Left lung (tissue), 4 donors: ENCODE measurements at regions not wholly inside any gene's neighbourhood (a gene's known extent, or its start where the extent isn't known, plus 50 kb on each side); places are given as distances from the start of the nearest gene placed in this dataset.

Experiments
- ATAC-seq: fragments of 200-7000 bp; cut with Tn5 transposase; one replicate; pipeline ENCODE4 v1.9.1; 2020; ENCODE audit warnings: moderate library complexity
- DNase-seq, 4 donors: peaks; one replicate each; pipeline ENCODE4 v3.0.0-alpha.2; 2013 to 2020
- H3K27ac ChIP-seq, 2 donors: fragments of 200-600 bp; sonication (generic) in 1 of 2; one replicate each; pipeline versions ENCODE4 v1.5.0 to v1.8.0; 2020 to 2021
- H3K27me3 ChIP-seq, 2 donors: fragments of 200-600 bp; sonication (generic) in 1 of 2; one replicate each; pipeline versions ENCODE4 v1.5.0 to v1.8.0; 2020 to 2021
- H3K36me3 ChIP-seq, 2 donors: fragments of 200-600 bp; sonication (generic) in 1 of 2; one replicate each; pipeline versions ENCODE4 v1.5.0 to v1.8.0; 2020 to 2021
- H3K4me1 ChIP-seq, 2 donors: fragments of 200-600 bp; one replicate each; pipeline ENCODE4 v1.8.0; 2021
- H3K4me3 ChIP-seq, 2 donors: fragments of 200-600 bp; sonication (generic) in 1 of 2; one replicate each; pipeline versions ENCODE4 v1.5.0 to v1.8.0; 2020 to 2021; ENCODE audit warnings: mild to moderate bottlenecking in 1 of 2
- H3K9me3 ChIP-seq, 2 donors: fragments of 200-600 bp; sonication (generic) in 1 of 2; one replicate each; pipeline versions ENCODE4 v1.5.0 to v1.8.0; 2020 to 2021
- CTCF ChIP-seq, 2 donors: fragments of 200-600 bp; sonication (generic) in 1 of 2; IDR thresholded peaks; one replicate each; pipeline versions ENCODE4 v1.5.0 to v1.8.0; 2021; ENCODE audit warnings: antibody characterized with exemption in 2 of 2
- intact Hi-C, 2 donors: fragments of 100-400 bp; cut with DNase I; formaldehyde crosslinking; loops; one replicate each; pipeline versions ENCODE4 v1.11.2 to v1.14.2; 2022
- donor health status: DM: no; HTN: yes; CAD: no.
- donor health status: DM: no; HTN: no; CAD: no.

- Histone ChIP-seq H3K4me1 (no peaks in the 10 kb centered on the region), H3K4me3 (no peak overlapping the region), H3K27ac (no peak overlapping the region), H3K36me3 (no peaks in the 10 kb centered on the region), H3K27me3 (no peaks in the 10 kb centered on the region), H3K9me3 (peaks cover 0 to 5% of the 10 kb centered on the region in 2 donors)
- no peak for ATAC-seq
- intact Hi-C loops = no loop called here
- no peak for DNase-seq
- TF ChIP-seq CTCF (IDR thresholded peaks at IDR 0.05) = no peak
Measured at GRCh38 chr5:21663082-21663481, 1190.1 kb downstream of the CDH12 start.

GRCh38 chr5:21661184-21661583 is 1192.0 kb downstream of the CDH12 start:
- TF ChIP-seq CTCF (IDR thresholded peaks at IDR 0.05) = no peak
- intact Hi-C loops = no loop called here
- Histone ChIP-seq H3K9me3 (peaks cover 0 to 9% of the 10 kb centered on the region in 2 donors), H3K4me3 (no peak overlapping the region), H3K4me1 (no peaks in the 10 kb centered on the region), H3K27ac (no peak overlapping the region), H3K27me3 (no peaks in the 10 kb centered on the region), H3K36me3 (no peaks in the 10 kb centered on the region)
- DNase-seq (no peak), ATAC-seq (no peak)

- Histone ChIP-seq H3K27me3 (no peaks in the 10 kb centered on the region), H3K27ac (no peak overlapping the region), H3K36me3 (no peaks in the 10 kb centered on the region), H3K9me3 (peaks cover 0 to 4% of the 10 kb centered on the region in 2 donors), H3K4me3 (no peak overlapping the region), H3K4me1 (no peaks in the 10 kb centered on the region)
- ATAC-seq = no peak
- TF ChIP-seq CTCF (IDR thresholded peaks at IDR 0.05) = no peak
- intact Hi-C loops = no loop called here
- DNase-seq = no peak
Measured at GRCh38 chr5:21654556-21654955, 1198.6 kb downstream of the CDH12 start.

- ATAC-seq (no peak), DNase-seq (no peak)
- no peaks in the 10 kb centered on the region for H3K27me3 ChIP-seq
- no peaks in the 10 kb centered on the region for H3K36me3 ChIP-seq
- H3K9me3 ChIP-seq = no peaks in the 10 kb centered on the region
- H3K4me1 ChIP-seq = no peaks in the 10 kb centered on the region
- no peak for TF ChIP-seq CTCF (IDR thresholded peaks at IDR 0.05)
- no peak overlapping the region for H3K27ac ChIP-seq
- no peak overlapping the region for H3K4me3 ChIP-seq
- intact Hi-C loops = no loop called here
Measured at GRCh38 chr5:21649969-21650368, 1203.2 kb downstream of the CDH12 start.

GRCh38 chr5:21646469-21646868 is 1206.7 kb downstream of the CDH12 start:
- Histone ChIP-seq H3K4me3 (no peak overlapping the region), H3K27me3 (no peaks in the 10 kb centered on the region), H3K4me1 (no peaks in the 10 kb centered on the region), H3K27ac (no peak overlapping the region), H3K9me3 (no peaks in the 10 kb centered on the region), H3K36me3 (no peaks in the 10 kb centered on the region)
- intact Hi-C loops = no loop called here
- DNase-seq = no peak
- no peak for TF ChIP-seq CTCF (IDR thresholded peaks at IDR 0.05)
- ATAC-seq = no peak
